ENCODE measurements at regions not wholly inside any gene's neighbourhood (a gene's known extent, or its start where the extent isn't known, plus 50 kb on each side); places are given as distances from the start of the nearest gene placed in this dataset.

DNA sequence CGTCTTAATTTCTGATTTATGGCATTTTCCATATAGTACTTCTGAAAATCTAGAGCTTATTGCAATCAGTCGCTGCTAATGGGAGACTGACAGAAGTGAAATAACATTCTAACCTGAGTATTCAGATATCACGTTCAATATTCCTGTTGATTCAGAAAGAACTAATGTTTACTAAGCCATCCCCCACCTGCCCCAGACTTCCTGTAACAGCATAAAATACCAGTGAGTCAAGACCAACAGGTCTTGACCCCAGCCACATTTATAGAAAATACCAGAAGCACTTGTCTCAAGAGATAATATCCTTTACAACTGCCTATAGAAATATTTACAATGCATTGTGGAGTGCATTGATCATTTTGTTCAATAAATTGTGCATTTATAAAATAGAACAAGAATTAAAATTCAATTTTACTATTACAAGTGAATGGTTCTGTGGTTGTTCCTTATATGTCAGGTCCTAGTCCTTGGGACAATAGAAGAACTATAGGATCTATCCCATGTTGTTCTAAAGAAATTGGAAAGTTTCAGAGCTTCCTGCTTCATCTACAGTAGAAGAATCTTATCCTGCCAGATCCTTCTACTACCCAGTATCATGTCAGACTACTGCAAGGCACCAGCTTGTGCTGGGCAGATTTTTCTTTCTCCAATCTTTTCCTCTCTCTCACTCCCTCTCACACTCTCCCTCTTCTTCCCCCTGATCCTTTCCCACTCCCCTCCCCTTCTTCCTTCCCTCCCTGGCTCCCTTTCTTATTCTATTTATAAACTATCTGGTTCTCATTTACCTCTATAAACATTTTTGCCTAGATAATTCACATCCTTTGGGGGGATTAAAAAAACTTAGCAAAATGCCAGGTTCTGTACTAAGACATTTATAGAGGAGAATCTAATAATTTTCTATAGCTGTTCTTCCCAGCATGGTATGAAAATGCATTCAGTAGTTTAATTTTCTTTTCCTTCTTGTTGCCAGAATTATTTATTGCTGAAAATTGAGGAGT, 629.9 kb downstream of the DIAPH3 start:
- TF ChIP-seq, protein P1, sequence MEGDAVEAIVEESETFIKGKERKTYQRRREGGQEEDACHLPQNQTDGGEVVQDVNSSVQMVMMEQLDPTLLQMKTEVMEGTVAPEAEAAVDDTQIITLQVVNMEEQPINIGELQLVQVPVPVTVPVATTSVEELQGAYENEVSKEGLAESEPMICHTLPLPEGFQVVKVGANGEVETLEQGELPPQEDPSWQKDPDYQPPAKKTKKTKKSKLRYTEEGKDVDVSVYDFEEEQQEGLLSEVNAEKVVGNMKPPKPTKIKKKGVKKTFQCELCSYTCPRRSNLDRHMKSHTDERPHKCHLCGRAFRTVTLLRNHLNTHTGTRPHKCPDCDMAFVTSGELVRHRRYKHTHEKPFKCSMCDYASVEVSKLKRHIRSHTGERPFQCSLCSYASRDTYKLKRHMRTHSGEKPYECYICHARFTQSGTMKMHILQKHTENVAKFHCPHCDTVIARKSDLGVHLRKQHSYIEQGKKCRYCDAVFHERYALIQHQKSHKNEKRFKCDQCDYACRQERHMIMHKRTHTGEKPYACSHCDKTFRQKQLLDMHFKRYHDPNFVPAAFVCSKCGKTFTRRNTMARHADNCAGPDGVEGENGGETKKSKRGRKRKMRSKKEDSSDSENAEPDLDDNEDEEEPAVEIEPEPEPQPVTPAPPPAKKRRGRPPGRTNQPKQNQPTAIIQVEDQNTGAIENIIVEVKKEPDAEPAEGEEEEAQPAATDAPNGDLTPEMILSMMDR (IDR thresholded peaks at IDR 0.05): no peak
- TF ChIP-seq POLR2AphosphoS5 (IDR thresholded peaks at IDR 0.05) (no peak), POLR2A (IDR thresholded peaks at IDR 0.05) (no peak)

Data from prostate gland (tissue), 2 donors.